ENCODE measurements at regions not wholly inside any gene's neighbourhood (a gene's known extent, or its start where the extent isn't known, plus 50 kb on each side); places are given as distances from the start of the nearest gene placed in this dataset.

DNA sequence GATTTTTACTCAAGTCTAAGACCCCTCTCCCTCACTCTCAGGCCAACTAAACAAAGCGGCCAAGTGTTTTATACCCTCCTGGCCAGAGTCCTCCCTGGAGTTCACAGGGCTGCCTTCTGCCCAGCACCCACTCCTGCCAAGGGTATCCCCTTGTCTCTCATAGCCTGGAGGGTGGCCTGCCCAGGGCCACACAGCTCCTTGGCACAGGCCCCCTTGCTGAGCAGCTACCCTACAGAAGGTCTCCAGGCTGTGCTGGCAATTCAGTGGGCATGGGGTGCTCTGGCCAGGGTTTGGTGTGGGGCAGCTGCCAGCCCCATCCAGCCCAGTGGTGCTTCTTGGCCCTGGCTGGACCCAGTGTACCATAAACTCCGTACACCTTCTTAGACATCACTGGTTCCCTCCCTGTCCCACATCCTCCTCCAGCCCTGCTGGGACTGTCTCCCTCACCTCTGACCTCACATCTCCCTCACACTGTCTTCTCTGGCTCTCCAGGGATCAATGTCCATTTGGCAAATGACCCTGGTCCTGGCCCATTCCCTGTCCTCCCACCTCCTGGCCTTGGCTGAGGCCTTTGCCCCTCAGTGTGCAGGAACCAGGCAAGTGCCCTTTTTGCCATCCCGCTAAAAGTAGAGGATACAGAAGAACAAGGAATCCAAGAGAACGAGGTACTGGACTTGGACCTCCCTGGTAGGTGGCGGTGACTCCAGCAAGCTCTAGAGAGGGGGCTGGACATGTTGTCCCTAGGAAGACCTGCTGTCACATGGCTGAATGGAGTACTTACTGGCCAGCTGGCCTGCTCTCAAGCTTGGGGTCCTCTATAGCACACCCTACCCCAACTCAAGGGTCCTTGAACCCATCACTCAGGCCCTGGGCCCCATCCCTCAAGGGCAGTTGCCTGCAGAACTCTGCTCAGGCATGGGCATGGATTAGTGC is 50.0 kb upstream of the TRPM1 start:
- no peak for DNase-seq (ENCODE audit: low read depth in 2 of 2)

DNA sequence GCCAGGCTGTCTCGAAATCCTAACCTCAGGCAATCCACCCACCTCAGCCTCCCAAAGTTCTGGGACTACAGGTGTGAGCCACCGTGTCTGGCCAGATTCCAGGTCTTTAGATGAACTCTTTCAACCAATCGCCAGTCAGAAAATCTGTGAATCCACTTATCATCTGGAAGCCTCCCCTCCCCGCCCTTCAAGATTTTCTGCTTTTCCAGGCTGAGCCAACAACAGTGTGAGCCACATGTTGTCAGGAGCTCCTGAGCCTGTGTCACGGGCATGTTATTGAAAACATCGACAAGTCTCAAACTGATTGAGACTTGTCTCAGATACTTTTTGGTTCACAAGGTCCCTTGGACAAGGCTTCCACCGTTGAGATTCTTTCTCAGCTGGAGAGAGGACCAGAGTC is 52.0 kb upstream of the TRPM1 start:
- no peak for DNase-seq (ENCODE audit: low read depth in 2 of 2)

DNA sequence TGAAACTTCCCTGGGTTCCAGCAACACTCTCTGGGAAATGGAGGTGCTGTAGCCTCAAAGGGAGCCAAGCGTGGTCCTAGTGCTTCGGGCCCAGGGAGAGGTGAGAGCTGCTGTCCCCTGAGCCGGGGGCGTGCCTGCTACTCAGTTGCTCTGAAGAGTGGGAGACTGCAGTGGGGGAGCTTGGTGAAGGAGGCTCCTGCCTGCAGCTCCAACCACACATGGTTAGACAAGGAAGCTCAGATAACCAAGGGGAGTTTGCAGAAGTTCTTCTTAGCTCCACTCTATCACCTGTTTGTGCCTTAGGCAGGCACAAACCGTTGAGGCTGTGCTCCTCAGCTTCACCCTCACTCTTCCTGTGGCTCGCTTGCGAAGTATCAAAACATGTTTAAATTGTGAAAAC is 53.6 kb upstream of the TRPM1 start:
- DNase-seq (ENCODE audit: low read depth in 2 of 2): no peak

DNA sequence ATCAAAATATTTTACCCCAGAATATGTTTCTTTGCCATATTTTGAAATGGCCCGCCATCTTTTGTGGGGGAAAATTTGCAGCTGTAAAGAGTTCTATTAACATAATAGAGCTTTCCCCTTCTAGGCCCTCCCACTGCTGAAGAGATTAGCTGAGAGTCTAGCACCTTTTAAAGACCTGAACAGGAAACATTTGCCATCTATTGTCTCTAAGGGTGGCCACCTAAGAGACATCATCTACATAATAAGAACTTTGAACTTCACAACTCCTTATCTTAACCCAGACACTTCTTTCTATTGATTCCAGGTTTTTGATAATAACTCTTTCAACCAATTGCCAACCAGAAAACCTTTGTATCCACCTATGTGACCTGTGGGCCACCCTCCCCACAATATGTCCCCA is 54.7 kb upstream of the TRPM1 start:
- no peak for DNase-seq (ENCODE audit: low read depth in 2 of 2)

GRCh38 chr15:31156808-31157207 is 55.3 kb upstream of the TRPM1 start:
- no peak for DNase-seq (ENCODE audit: low read depth in 2 of 2)

DNA sequence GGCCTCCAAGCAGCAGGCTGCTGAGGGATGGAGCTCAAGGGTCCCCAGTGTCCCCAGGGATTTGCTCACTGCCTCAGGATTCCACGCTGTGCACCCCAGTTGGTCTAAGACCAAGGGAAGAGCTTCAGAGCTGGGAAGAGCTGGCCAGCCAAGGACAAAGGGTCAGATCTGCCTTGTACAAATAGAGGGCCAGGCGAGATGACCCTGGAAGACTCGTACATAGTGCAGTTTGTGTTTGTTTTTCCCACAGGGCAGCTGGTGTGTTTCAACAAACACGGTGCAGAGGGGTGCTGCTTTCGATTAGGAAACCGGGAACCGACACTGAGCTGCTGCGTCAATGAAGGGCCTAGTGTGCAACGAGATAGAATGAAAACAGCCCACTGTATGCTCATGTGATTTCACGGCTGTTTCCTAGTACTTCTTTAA is 56.1 kb upstream of the TRPM1 start:
- no peak for DNase-seq (ENCODE audit: low read depth in 2 of 2)

- no peak for DNase-seq (ENCODE audit: low read depth in 2 of 2)
Observed at GRCh38 chr15:31158858-31159569, 57.5 kb upstream of the TRPM1 start.

DNA sequence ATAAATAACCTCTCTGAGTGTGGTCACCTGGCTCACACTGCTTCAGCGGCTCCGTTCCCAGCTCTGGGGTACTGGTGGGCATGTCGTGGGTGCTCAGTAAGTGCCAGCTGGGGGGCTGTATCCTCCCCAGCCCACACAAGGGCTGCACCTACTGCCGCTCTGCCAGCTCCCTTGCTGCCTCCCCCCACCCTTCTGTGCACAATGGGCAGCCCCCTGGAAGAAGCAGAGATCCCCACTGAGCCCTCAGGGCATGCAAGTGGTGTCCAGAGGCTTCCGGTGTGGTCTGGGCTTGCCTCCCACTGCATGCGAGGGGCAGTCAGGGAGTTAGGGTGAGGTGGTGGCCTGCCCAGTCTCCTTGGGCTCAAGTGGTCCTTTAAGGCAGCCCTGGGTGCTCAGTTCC is 58.3 kb upstream of the TRPM1 start:
- no peak for DNase-seq (ENCODE audit: low read depth in 2 of 2)

GRCh38 chr15:31160297-31160696 is 58.8 kb upstream of the TRPM1 start:
- DNase-seq (ENCODE audit: low read depth in 2 of 2): no peak

- DNase-seq (ENCODE audit: low read depth in 2 of 2): no peak
Observed at GRCh38 chr15:31160740-31161495, 59.4 kb upstream of the TRPM1 start.

GRCh38 chr15:31161951-31162350 is 60.4 kb upstream of the TRPM1 start:
- DNase-seq (ENCODE audit: low read depth in 2 of 2): no peak

GRCh38 chr15:31162721-31163510 is 61.4 kb upstream of the TRPM1 start:
- DNase-seq (ENCODE audit: low read depth in 2 of 2): no peak

DNA sequence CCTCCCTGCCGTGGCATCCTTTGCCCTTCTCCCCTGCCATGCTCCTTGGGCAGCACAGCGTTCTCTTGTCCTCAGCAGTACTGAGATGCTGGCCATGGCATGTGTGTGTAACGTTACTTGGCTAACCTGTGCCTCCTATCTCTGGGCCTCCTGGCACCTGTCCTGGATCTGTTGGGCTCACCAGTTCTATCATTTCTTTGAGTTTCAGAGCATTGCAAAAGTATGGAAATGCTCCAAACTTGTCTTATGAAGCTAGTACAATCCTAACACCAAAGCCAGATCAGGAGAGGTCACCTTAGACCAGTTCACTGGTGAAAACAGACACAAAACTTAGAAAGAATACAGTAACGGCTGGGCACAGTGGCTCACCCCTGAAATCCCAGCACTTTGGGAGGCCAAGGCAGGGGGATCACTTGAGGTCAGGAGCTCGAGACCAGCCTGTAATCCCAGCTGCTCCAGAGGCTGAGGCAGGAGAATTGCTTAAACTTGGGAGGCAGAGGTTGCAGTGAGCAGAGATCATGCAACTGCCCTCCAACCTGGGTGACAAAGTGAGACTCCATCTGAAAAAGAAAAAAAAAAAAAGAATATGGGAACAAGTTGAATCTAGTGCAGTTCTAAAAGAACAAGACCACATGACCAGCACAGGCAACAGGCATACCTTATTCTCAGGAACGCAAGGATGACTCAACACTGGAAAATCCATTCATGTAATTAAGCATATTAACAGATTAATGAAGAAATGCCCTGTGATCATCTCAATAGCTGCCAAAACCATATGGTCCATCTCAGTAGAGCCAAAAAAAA is 62.4 kb upstream of the TRPM1 start:
- no peak for DNase-seq (ENCODE audit: low read depth in 2 of 2)

GRCh38 chr15:31164573-31164912 is 63.0 kb upstream of the TRPM1 start:
- no peak for DNase-seq (ENCODE audit: low read depth in 2 of 2)

- DNase-seq (ENCODE audit: low read depth in 2 of 2): no peak
Observed at GRCh38 chr15:31169558-31169957, 68.0 kb upstream of the TRPM1 start.

- no peak for DNase-seq (ENCODE audit: low read depth in 2 of 2)
Observed at GRCh38 chr15:31171731-31172130, 70.2 kb upstream of the TRPM1 start.

DNA sequence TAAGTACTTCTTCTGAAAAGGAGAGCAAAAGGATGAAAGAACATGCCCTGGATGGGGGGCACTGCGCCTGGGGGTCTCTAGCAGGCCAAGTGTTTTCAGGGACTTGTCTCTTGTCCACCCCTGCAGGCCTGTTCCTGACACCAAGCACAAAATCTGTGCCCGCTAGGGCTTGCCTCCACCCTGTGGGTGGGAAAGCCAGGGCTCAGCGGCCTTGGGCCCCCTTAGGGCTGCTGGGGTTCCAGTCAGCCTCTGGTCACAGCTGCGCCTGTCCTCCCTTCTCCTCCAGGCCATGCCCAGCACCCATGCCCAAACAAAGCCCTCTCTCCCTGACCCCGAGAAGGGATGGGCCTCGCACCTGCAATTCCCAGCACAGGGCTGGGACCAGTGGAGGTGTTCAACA is 71.1 kb upstream of the TRPM1 start:
- DNase-seq (ENCODE audit: low read depth in 2 of 2): no peak

DNA sequence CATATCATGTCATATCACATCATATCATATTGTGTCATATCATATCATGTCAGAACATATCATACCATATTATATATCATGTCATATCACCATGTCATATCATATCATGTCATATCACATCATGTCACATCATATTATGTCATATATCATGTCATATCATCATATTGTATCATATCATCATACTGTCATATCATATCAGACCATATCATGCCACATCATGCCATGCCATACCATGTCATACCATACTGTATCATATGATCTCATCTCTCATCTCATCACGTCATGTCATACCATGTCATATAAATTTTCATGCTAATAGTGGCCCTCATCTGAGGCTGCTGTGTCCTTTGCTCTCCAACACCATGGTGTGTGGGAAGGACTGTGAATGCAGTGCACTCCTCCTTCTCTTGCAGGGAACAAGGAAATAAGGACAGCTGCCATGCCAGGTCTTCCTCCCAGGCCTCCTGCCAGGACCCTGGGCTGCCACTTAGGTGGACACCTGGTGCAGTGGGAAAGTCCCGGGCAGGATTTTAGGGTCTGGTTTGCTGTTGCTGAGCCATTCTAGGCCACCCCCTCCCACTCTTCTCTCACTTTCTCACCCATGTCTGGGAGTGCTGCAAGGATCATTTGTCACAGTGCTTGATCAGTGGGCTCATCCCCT is 72.4 kb upstream of the TRPM1 start:
- no peak for DNase-seq (ENCODE audit: low read depth in 2 of 2)

- DNase-seq (ENCODE audit: low read depth in 2 of 2): no peak
Observed at GRCh38 chr15:31175484-31175883, 74.0 kb upstream of the TRPM1 start.

DNA sequence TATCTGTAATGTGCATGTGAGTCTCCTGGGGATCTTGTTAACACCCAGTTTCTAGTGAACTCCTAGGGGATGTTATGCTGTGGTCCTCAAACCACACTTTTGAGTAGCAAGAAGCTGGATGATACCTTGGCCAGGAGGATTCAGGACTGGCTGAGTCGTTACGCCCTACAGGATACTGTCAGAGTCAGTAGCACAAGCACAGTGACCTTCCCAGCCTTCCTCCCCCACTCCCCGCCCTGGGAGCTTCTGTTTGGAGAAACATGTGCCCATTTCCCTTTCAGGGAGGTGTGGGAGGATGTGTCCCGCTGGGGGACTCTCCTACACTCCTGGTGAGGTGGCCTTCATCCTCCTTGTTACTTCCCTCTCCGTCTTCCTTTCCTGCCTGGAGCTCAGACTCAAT is 76.4 kb upstream of the TRPM1 start:
- DNase-seq (ENCODE audit: low read depth in 2 of 2): no peak

Data from activated CD8-positive, alpha-beta memory T cell treated with anti-CD3 and anti-CD28 coated beads for 4 hours (primary cell).